ENCODE measurements at regions not wholly inside any gene's neighbourhood (a gene's known extent, or its start where the extent isn't known, plus 50 kb on each side); places are given as distances from the start of the nearest gene placed in this dataset.

DNA sequence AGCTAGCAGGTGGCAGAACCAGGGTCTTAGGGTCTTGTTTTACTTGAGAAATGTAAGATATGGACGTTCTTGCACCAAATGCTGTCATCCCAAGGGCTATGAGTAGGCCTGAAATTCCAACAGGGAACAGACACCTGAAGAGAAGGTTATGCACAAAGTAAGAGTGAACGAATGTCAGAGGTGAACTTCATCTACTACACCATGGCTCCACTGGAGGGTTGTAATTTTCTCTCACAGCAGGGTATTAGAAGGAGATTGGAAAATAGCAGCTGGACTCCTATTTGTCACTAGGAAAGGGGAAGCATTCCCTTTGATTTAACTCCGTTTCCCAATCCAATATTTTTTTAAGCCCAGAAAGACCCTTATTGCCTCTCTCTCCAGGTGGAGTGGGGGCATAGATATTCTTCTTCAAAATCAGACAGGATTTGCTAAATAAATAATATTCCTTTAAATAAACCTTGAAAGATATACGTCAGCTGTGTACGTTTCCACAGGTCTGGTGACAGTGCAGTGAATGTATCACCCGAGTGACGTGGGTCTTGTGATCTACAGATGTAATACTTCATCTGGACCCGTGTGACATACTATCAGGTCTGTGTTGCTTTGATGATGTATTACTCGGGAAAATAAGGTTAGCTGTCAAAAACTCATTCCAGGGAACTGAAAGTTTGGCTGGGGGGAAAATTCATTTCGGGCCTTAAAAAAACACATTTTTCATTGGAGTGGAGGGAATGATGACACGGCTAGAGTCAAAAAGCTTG is 302.6 kb downstream of the CHL1 start:
- no peak for TF ChIP-seq MBD4 (IDR thresholded peaks at IDR 0.05; ENCODE audit: borderline replicate concordance, low read length)
- TF ChIP-seq ARNTL (CRISPR knock-in tag; IDR thresholded peaks at IDR 0.05), result no peak
- TF ChIP-seq GTF2F1 (IDR thresholded peaks at IDR 0.05; ENCODE audit: low read length), result no peak
- TF ChIP-seq, protein P1, sequence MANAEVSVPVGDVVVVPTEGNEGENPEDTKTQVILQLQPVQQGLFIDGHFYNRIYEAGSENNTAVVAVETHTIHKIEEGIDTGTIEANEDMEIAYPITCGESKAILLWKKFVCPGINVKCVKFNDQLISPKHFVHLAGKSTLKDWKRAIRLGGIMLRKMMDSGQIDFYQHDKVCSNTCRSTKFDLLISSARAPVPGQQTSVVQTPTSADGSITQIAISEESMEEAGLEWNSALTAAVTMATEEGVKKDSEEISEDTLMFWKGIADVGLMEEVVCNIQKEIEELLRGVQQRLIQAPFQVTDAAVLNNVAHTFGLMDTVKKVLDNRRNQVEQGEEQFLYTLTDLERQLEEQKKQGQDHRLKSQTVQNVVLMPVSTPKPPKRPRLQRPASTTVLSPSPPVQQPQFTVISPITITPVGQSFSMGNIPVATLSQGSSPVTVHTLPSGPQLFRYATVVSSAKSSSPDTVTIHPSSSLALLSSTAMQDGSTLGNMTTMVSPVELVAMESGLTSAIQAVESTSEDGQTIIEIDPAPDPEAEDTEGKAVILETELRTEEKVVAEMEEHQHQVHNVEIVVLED (CRISPR knock-in tag; IDR thresholded peaks at IDR 0.05; ENCODE audit: borderline replicate concordance), result no peak
- TF ChIP-seq, protein P2, sequence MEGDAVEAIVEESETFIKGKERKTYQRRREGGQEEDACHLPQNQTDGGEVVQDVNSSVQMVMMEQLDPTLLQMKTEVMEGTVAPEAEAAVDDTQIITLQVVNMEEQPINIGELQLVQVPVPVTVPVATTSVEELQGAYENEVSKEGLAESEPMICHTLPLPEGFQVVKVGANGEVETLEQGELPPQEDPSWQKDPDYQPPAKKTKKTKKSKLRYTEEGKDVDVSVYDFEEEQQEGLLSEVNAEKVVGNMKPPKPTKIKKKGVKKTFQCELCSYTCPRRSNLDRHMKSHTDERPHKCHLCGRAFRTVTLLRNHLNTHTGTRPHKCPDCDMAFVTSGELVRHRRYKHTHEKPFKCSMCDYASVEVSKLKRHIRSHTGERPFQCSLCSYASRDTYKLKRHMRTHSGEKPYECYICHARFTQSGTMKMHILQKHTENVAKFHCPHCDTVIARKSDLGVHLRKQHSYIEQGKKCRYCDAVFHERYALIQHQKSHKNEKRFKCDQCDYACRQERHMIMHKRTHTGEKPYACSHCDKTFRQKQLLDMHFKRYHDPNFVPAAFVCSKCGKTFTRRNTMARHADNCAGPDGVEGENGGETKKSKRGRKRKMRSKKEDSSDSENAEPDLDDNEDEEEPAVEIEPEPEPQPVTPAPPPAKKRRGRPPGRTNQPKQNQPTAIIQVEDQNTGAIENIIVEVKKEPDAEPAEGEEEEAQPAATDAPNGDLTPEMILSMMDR (CRISPR knock-in tag; IDR thresholded peaks at IDR 0.05), result no peak
- no peak for TF ChIP-seq EZH2 (conservative IDR thresholded peaks at IDR 0.05; ENCODE audit: low read depth, low read length)
- TF ChIP-seq, protein P3, sequence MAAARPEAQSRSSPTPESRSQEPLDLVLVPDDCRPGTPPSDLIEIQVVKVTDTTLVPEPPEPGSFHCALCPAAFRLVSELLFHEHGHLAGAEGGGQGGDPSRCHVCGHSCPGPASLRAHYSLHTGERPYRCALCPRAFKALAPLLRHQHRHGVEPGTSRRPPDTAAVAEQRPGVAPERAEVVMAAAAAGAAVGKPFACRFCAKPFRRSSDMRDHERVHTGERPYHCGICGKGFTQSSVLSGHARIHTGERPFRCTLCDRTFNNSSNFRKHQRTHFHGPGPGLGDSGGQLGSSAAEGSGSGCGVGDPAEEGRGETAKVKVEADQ (CRISPR knock-in tag; IDR thresholded peaks at IDR 0.05; ENCODE audit: borderline replicate concordance), result no peak
- no peak for TF ChIP-seq EP300 (IDR thresholded peaks at IDR 0.05; ENCODE audit: low read depth in 2 of 2, low read length in 2 of 2)
- no peak for TF ChIP-seq EP300 (CRISPR knock-in tag; IDR thresholded peaks at IDR 0.05; ENCODE audit: borderline replicate concordance)
- no peak for TF ChIP-seq TP53 (CRISPR knock-in tag; conservative IDR thresholded peaks at IDR 0.05)
- TF ChIP-seq KLF16 (CRISPR knock-in tag; IDR thresholded peaks at IDR 0.05), result no peak
- no peak for TF ChIP-seq KDM5A (IDR thresholded peaks at IDR 0.05; ENCODE audit: borderline replicate concordance, low read length)
- no peak for TF ChIP-seq TCF12 (IDR thresholded peaks at IDR 0.05)
- TF ChIP-seq TCF12 (CRISPR knock-in tag; IDR thresholded peaks at IDR 0.05), result no peak

All from HepG2 (cell line).